ENCODE measurements at regions not wholly inside any gene's neighbourhood (a gene's known extent, or its start where the extent isn't known, plus 50 kb on each side); places are given as distances from the start of the nearest gene placed in this dataset.

GRCh38 chr20:21014528-21014927, 91.6 kb downstream of the LINC00237 start:
- Histone ChIP-seq H3K4me2 (ENCODE audit: insufficient read depth, low read length) (no peak overlapping the region), H3K9me3 (ENCODE audit: low read depth, low read length) (no peaks in the 10 kb centered on the region), H3K27ac (ENCODE audit: low read depth, low read length) (no peak overlapping the region), H3K4me1 (ENCODE audit: insufficient read depth, low read length) (no peaks in the 10 kb centered on the region), H3K4me3 (ENCODE audit: insufficient read depth, low read length) (no peak overlapping the region), H4K20me1 (ENCODE audit: insufficient read depth, low read length) (no peaks in the 10 kb centered on the region), H3K27me3 (ENCODE audit: insufficient read depth, low read length) (no peaks in the 10 kb centered on the region), H3K79me2 (ENCODE audit: insufficient read depth, low read length) (no peaks in the 10 kb centered on the region), H3K36me3 (ENCODE audit: insufficient read depth, low read length) (no peaks in the 10 kb centered on the region), H2AFZ (ENCODE audit: low read length) (no peak overlapping the region)
- no peak for TF ChIP-seq CTCF (IDR thresholded peaks at IDR 0.05; ENCODE audit: extremely low read depth, low read depth, low read length)
- DNase-seq (ENCODE audit: insufficient read length, low spot score, missing footprints), result no peak

- Histone ChIP-seq H3K27me3 (ENCODE audit: insufficient read depth, low read length) (no peaks in the 10 kb centered on the region), H3K4me2 (ENCODE audit: insufficient read depth, low read length) (no peak overlapping the region), H3K79me2 (ENCODE audit: insufficient read depth, low read length) (no peaks in the 10 kb centered on the region), H3K9me3 (ENCODE audit: low read depth, low read length) (no peaks in the 10 kb centered on the region), H2AFZ (ENCODE audit: low read length) (no peak overlapping the region), H3K4me3 (ENCODE audit: insufficient read depth, low read length) (no peak overlapping the region), H3K36me3 (ENCODE audit: insufficient read depth, low read length) (no peaks in the 10 kb centered on the region), H3K4me1 (ENCODE audit: insufficient read depth, low read length) (no peaks in the 10 kb centered on the region), H3K27ac (ENCODE audit: low read depth, low read length) (no peak overlapping the region), H4K20me1 (ENCODE audit: insufficient read depth, low read length) (no peaks in the 10 kb centered on the region)
- DNase-seq (ENCODE audit: insufficient read length, low spot score, missing footprints), result no peak
- TF ChIP-seq CTCF (IDR thresholded peaks at IDR 0.05; ENCODE audit: extremely low read depth, low read depth, low read length), result no peak
Measured at GRCh38 chr20:21008951-21009350, 97.2 kb downstream of the LINC00237 start.

GRCh38 chr20:21006611-21007010, 99.5 kb downstream of the LINC00237 start:
- Histone ChIP-seq H3K27me3 (ENCODE audit: insufficient read depth, low read length) (no peaks in the 10 kb centered on the region), H3K4me3 (ENCODE audit: insufficient read depth, low read length) (no peak overlapping the region), H3K36me3 (ENCODE audit: insufficient read depth, low read length) (no peaks in the 10 kb centered on the region), H3K4me1 (ENCODE audit: insufficient read depth, low read length) (no peaks in the 10 kb centered on the region), H3K27ac (ENCODE audit: low read depth, low read length) (no peak overlapping the region), H2AFZ (ENCODE audit: low read length) (no peak overlapping the region), H3K4me2 (ENCODE audit: insufficient read depth, low read length) (no peak overlapping the region), H4K20me1 (ENCODE audit: insufficient read depth, low read length) (no peaks in the 10 kb centered on the region), H3K9me3 (ENCODE audit: low read depth, low read length) (no peaks in the 10 kb centered on the region), H3K79me2 (ENCODE audit: insufficient read depth, low read length) (no peaks in the 10 kb centered on the region)
- no peak for DNase-seq (ENCODE audit: insufficient read length, low spot score, missing footprints)
- no peak for TF ChIP-seq CTCF (IDR thresholded peaks at IDR 0.05; ENCODE audit: extremely low read depth, low read depth, low read length)

- H3K4me3 ChIP-seq (ENCODE audit: insufficient read depth, low read length), result no peak overlapping the region
- H3K27me3 ChIP-seq (ENCODE audit: insufficient read depth, low read length), result no peaks in the 10 kb centered on the region
- no peaks in the 10 kb centered on the region for H4K20me1 ChIP-seq (ENCODE audit: insufficient read depth, low read length)
- no peaks in the 10 kb centered on the region for H3K4me1 ChIP-seq (ENCODE audit: insufficient read depth, low read length)
- no peaks in the 10 kb centered on the region for H3K9me3 ChIP-seq (ENCODE audit: low read depth, low read length)
- H2AFZ ChIP-seq (ENCODE audit: low read length), result no peak overlapping the region
- TF ChIP-seq CTCF (IDR thresholded peaks at IDR 0.05; ENCODE audit: extremely low read depth, low read depth, low read length), result no peak
- H3K79me2 ChIP-seq (ENCODE audit: insufficient read depth, low read length), result no peaks in the 10 kb centered on the region
- no peak for DNase-seq (ENCODE audit: insufficient read length, low spot score, missing footprints)
- no peaks in the 10 kb centered on the region for H3K36me3 ChIP-seq (ENCODE audit: insufficient read depth, low read length)
- H3K4me2 ChIP-seq (ENCODE audit: insufficient read depth, low read length), result no peak overlapping the region
- H3K27ac ChIP-seq (ENCODE audit: low read depth, low read length), result no peak overlapping the region
Measured at GRCh38 chr20:21004386-21005076, 101.6 kb downstream of the LINC00237 start.

Measured in osteoblast (primary cell).